ENCODE measurements at regions not wholly inside any gene's neighbourhood (a gene's known extent, or its start where the extent isn't known, plus 50 kb on each side); places are given as distances from the start of the nearest gene placed in this dataset.
A peak's percentile ranks its signal among the peaks of the same experiment; 100 is the strongest.

GRCh38 chr20:57040466-57040865 is 226.0 kb downstream of the BMP7 start:
- Histone ChIP-seq H3K4me1 (peaks cover 0 to 22% (median 18%) of the 10 kb centered on the region in 4 donors), H3K9me3 (no peaks in the 10 kb centered on the region), H3K4me3 (no peak overlapping the region), H3K27me3 (no peaks in the 10 kb centered on the region), H3K36me3 (no peaks in the 10 kb centered on the region), H3K27ac (replicated peaks in 1 of 4) (peak overlapping the region in 1 of 4 donors; percentile 2)
- intact Hi-C loops (cut with DNase I): no loop called here
- WGBS: 63% methylated on average over 3 of the region's 3 CpGs
- TF ChIP-seq POLR2AphosphoS5 (IDR thresholded peaks at IDR 0.05) (no peak), CTCF (IDR thresholded peaks at IDR 0.05) (no peak), POLR2A (IDR thresholded peaks at IDR 0.05; ENCODE audit: low read depth) (no peak), EP300 (IDR thresholded peaks at IDR 0.05) (no peak)
- DNase-seq (ENCODE audit: extremely low spot score): no peak

GRCh38 chr20:57040924-57041323 is 225.5 kb downstream of the BMP7 start:
- Histone ChIP-seq H3K27ac (replicated peaks in 1 of 4) (peak overlapping the region in 1 of 4 donors; percentile 2), H3K4me3 (no peak overlapping the region), H3K27me3 (no peaks in the 10 kb centered on the region), H3K4me1 (peaks cover 0 to 22% (median 18%) of the 10 kb centered on the region in 4 donors), H3K9me3 (no peaks in the 10 kb centered on the region), H3K36me3 (no peaks in the 10 kb centered on the region)
- WGBS: 41% methylated on average over 8 of the region's 8 CpGs
- TF ChIP-seq EP300 (IDR thresholded peaks at IDR 0.05): no peak
- peak; percentile 65 to 67 for TF ChIP-seq POLR2AphosphoS5 (IDR thresholded peaks at IDR 0.05)
- DNase-seq (ENCODE audit: extremely low spot score): no peak
- intact Hi-C loops (cut with DNase I): no loop called here

- Histone ChIP-seq H3K4me3 (no peak overlapping the region), H3K4me1 (peaks cover 0 to 32% (median 26%) of the 10 kb centered on the region in 4 donors), H3K27me3 (no peaks in the 10 kb centered on the region), H3K27ac (replicated peaks in 1 of 4) (no peak overlapping the region), H3K36me3 (no peaks in the 10 kb centered on the region), H3K9me3 (no peaks in the 10 kb centered on the region)
- 68% methylated on average over 5 of the region's 5 CpGs for WGBS
- DNase-seq (ENCODE audit: extremely low spot score): no peak
- intact Hi-C loops (cut with DNase I): no loop called here
- TF ChIP-seq POLR2AphosphoS5 (IDR thresholded peaks at IDR 0.05) (no peak), CTCF (IDR thresholded peaks at IDR 0.05) (no peak), EP300 (IDR thresholded peaks at IDR 0.05) (no peak), POLR2A (IDR thresholded peaks at IDR 0.05; ENCODE audit: low read depth) (no peak)
Measured at GRCh38 chr20:57043091-57043490, 223.3 kb downstream of the BMP7 start.

- peaks cover 0 to 34% (median 28%) of the 10 kb centered on the region in 4 donors for H3K4me1 ChIP-seq
- 64% methylated on average over 16 of the region's 16 CpGs for WGBS
- no peaks in the 10 kb centered on the region for H3K27me3 ChIP-seq
- TF ChIP-seq POLR2AphosphoS5 (IDR thresholded peaks at IDR 0.05) (no peak), EP300 (IDR thresholded peaks at IDR 0.05) (no peak), CTCF (IDR thresholded peaks at IDR 0.05) (no peak), POLR2A (IDR thresholded peaks at IDR 0.05; ENCODE audit: low read depth) (no peak)
- H3K36me3 ChIP-seq: no peaks in the 10 kb centered on the region
- no peak overlapping the region for H3K27ac ChIP-seq (replicated peaks in 1 of 4)
- DNase-seq (ENCODE audit: extremely low spot score): no peak
- no peaks in the 10 kb centered on the region for H3K9me3 ChIP-seq
- H3K4me3 ChIP-seq: no peak overlapping the region
- intact Hi-C loops (cut with DNase I): no loop called here
Measured at GRCh38 chr20:57043669-57044268, 222.7 kb downstream of the BMP7 start.

GRCh38 chr20:57047281-57048026 is 219.0 kb downstream of the BMP7 start:
- TF ChIP-seq POLR2AphosphoS5 (IDR thresholded peaks at IDR 0.05): no peak
- peak in 1 of 3 experiments; percentile 9 for TF ChIP-seq CTCF (IDR thresholded peaks at IDR 0.05)
- no peak overlapping the region for H3K27ac ChIP-seq (replicated peaks in 1 of 4)
- H3K4me1 ChIP-seq: peaks cover 0 to 17% (median 12%) of the 10 kb centered on the region in 4 donors
- no peak overlapping the region for H3K4me3 ChIP-seq
- no peaks in the 10 kb centered on the region for H3K36me3 ChIP-seq
- no peaks in the 10 kb centered on the region for H3K27me3 ChIP-seq
- WGBS: 66% methylated on average over 14 of the region's 20 CpGs
- H3K9me3 ChIP-seq: no peaks in the 10 kb centered on the region
- intact Hi-C loops (cut with DNase I): loop anchor here (5.0 kb wide), 1 partner anchor 495 kb away; no protein-coding TSS in a partner anchor
- DNase-seq (ENCODE audit: extremely low spot score): no peak

All from esophagus muscularis mucosa (tissue), 4 donors.